HEK293 (cell line): ENCODE measurements at regions not wholly inside any gene's neighbourhood (a gene's known extent, or its start where the extent isn't known, plus 50 kb on each side); places are given as distances from the start of the nearest gene placed in this dataset.

ENCODE experiments used
- CTCF ChIA-PET: fragments of 350-600 bp; formaldehyde crosslinking; extraction: SDS; loops from one replicate; lab custom pipeline; 2021; ENCODE audit warnings: antibody characterized with exemption; lab: Yijun Ruan, JAX
- POLR2A ChIA-PET: fragments of 300-600 bp; formaldehyde crosslinking; extraction: SDS; loops from one replicate; lab custom pipeline; 2020; ENCODE audit warnings: antibody characterized with exemption, inconsistent platforms; lab: Yijun Ruan, JAX
- H3K27ac ChIP-seq: fragments of 200-500 bp; sonication (Bioruptor generic); 2 replicates; pipeline ENCODE4 v1.5.1; 2014; ENCODE audit warnings: low read depth, low read length, control low read depth, inconsistent platforms; ENCODE audit errors: extremely low read depth
- H3K36me3 ChIP-seq, 2 experiments: fragments of 200-500 bp in 1 of 2; sonication (Bioruptor generic) in 1 of 2; 1 replicate in 1 of 2; 2 replicates in 1 of 2; pipeline ENCODE4 v1.5.1; 2014 to 2017; ENCODE audit warnings: inconsistent platforms in 2 of 2, low read length in 2 of 2; ENCODE audit not compliant: control insufficient read depth in 2 of 2, insufficient read depth in 1 of 2
- H3K4me1 ChIP-seq: fragments of 200-500 bp; sonication (Bioruptor generic); 2 replicates; pipeline ENCODE4 v1.5.1; 2014; ENCODE audit warnings: mild to moderate bottlenecking, low read length, inconsistent platforms; ENCODE audit not compliant: control insufficient read depth, insufficient read depth
- H3K4me3 ChIP-seq: 2 replicates; pipeline ENCODE4 v1.5.1; 2011; ENCODE audit warnings: low read depth, mild to moderate bottlenecking, control low read depth, low read length, moderate library complexity
- H3K9me3 ChIP-seq: fragments of 200-500 bp; sonication (Bioruptor generic); 2 replicates; pipeline ENCODE4 v1.5.1; 2014; ENCODE audit warnings: low read depth, low read length, inconsistent platforms; ENCODE audit not compliant: control insufficient read depth, insufficient read depth
- EGR2 ChIP-seq: fragments of 450-650 bp; formaldehyde crosslinking; IDR thresholded peaks from 2 replicates; pipeline ENCODE4 v1.5.1; 2016; ENCODE audit warnings: low read depth, missing biosample characterization, missing genetic modification characterization
- HOXD13 ChIP-seq: sonication (generic); formaldehyde crosslinking; IDR thresholded peaks from 2 replicates; pipeline ENCODE4 v1.8.0; 2022; ENCODE audit warnings: missing genetic modification reagents, borderline replicate concordance
- KLF16 ChIP-seq: fragments of 450-650 bp; formaldehyde crosslinking; IDR thresholded peaks from 2 replicates; pipeline ENCODE4 v1.5.1; 2017; ENCODE audit warnings: missing biosample characterization, missing genetic modification characterization
- KLF7 ChIP-seq: fragments of 450-650 bp; formaldehyde crosslinking; IDR thresholded peaks from 2 replicates; pipeline ENCODE4 v1.5.1; 2016; ENCODE audit warnings: missing biosample characterization, missing genetic modification characterization, borderline replicate concordance
- OVOL3 ChIP-seq: fragments of 450-650 bp; formaldehyde crosslinking; IDR thresholded peaks from 2 replicates; pipeline ENCODE4 v1.5.1; 2016; ENCODE audit warnings: missing biosample characterization, missing genetic modification characterization
- ZBTB20 ChIP-seq: fragments of 450-650 bp; formaldehyde crosslinking; IDR thresholded peaks from 2 replicates; pipeline ENCODE4 v1.5.1; 2016; ENCODE audit warnings: missing biosample characterization, missing genetic modification characterization
- ZNF155 ChIP-seq: fragments of 450-650 bp; formaldehyde crosslinking; IDR thresholded peaks from 2 replicates; pipeline ENCODE4 v1.5.1; 2016; ENCODE audit warnings: missing biosample characterization, missing genetic modification characterization
- ZNF157 ChIP-seq: fragments of 450-650 bp; formaldehyde crosslinking; IDR thresholded peaks from 2 replicates; pipeline ENCODE4 v1.5.1; 2016; ENCODE audit warnings: missing biosample characterization, missing genetic modification characterization
- ZNF184 ChIP-seq: fragments of 450-650 bp; IDR thresholded peaks from 2 replicates; pipeline ENCODE4 v1.5.1; 2018; ENCODE audit warnings: missing biosample characterization, mild to moderate bottlenecking, missing genetic modification characterization
- ZNF514 ChIP-seq: fragments of 450-650 bp; formaldehyde crosslinking; IDR thresholded peaks from 2 replicates; pipeline ENCODE4 v1.5.1; 2016; ENCODE audit warnings: missing biosample characterization, missing genetic modification characterization
- ZNF530 ChIP-seq: fragments of 450-650 bp; formaldehyde crosslinking; IDR thresholded peaks from 2 replicates; pipeline ENCODE4 v1.5.1; 2016; ENCODE audit warnings: low read depth, missing biosample characterization, missing genetic modification characterization
- ZNF621 ChIP-seq: fragments of 450-650 bp; formaldehyde crosslinking; IDR thresholded peaks from 2 replicates; pipeline ENCODE4 v1.5.1; 2017; ENCODE audit warnings: missing biosample characterization, missing genetic modification characterization
- ZNF664 ChIP-seq: fragments of 450-650 bp; formaldehyde crosslinking; IDR thresholded peaks from 2 replicates; pipeline ENCODE4 v1.5.1; 2016; ENCODE audit warnings: missing biosample characterization, missing genetic modification characterization
- ZNF677 ChIP-seq: fragments of 450-650 bp; IDR thresholded peaks from 2 replicates; pipeline ENCODE4 v1.5.0; 2018; ENCODE audit warnings: missing biosample characterization, mild to moderate bottlenecking, missing genetic modification characterization, moderate library complexity
- ZNF777 ChIP-seq: fragments of 450-650 bp; formaldehyde crosslinking; IDR thresholded peaks from 2 replicates; pipeline ENCODE4 v1.5.1; 2017; ENCODE audit warnings: missing biosample characterization, missing genetic modification characterization, borderline replicate concordance
- TF ChIP-seq, protein P1 (sequence below): fragments of 450-650 bp; formaldehyde crosslinking; IDR thresholded peaks from 2 replicates; pipeline ENCODE4 v1.5.1; 2016; ENCODE audit warnings: missing biosample characterization, missing genetic modification characterization
- TF ChIP-seq, protein P2 (sequence below): fragments of 450-650 bp; formaldehyde crosslinking; IDR thresholded peaks from 2 replicates; pipeline ENCODE4 v1.5.1; 2016; ENCODE audit warnings: missing biosample characterization, missing genetic modification characterization
- TF ChIP-seq, protein P3 (sequence below): fragments of 450-650 bp; formaldehyde crosslinking; IDR thresholded peaks from 2 replicates; pipeline ENCODE4 v1.5.1; 2017; ENCODE audit warnings: missing biosample characterization, missing genetic modification characterization
- TF ChIP-seq, protein P4 (sequence below): fragments of 450-650 bp; formaldehyde crosslinking; IDR thresholded peaks from 2 replicates; pipeline ENCODE4 v1.5.1; 2016; ENCODE audit warnings: missing biosample characterization, missing genetic modification characterization, low read depth
- TF ChIP-seq, protein P5 (sequence below): fragments of 450-650 bp; formaldehyde crosslinking; IDR thresholded peaks from 2 replicates; pipeline ENCODE4 v1.5.1; 2017; ENCODE audit warnings: missing biosample characterization, missing genetic modification characterization
- TF ChIP-seq, protein P6 (sequence below): fragments of 450-650 bp; formaldehyde crosslinking; IDR thresholded peaks from 2 replicates; pipeline ENCODE4 v1.5.1; 2016; ENCODE audit warnings: missing biosample characterization, missing genetic modification characterization

DNA sequence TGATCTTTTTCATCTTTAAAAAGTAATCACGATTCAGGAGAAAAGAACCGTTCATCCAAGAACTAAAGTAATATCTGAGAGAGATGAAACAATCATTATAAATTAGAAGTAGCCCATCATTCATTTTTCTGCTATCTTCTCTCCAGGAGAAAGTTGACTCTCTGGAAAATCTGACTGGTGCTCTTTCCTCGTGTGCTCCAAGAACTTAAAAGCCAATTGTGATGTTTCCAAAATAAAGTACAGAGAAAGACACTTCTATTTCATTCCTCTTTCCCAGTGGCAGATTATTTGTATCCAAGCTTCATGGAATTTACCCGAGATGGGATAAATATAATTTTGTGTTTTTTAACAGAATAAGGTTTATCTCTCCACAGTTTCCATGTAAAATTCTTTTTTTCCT is 212.5 kb upstream of the NOCT start:
- H3K4me1 ChIP-seq: no peaks in the 10 kb centered on the region
- no peak overlapping the region for H3K27ac ChIP-seq
- no peak for TF ChIP-seq KLF7 (tag by site-specific recombination)
- no peak for TF ChIP-seq ZNF777 (tag by site-specific recombination)
- TF ChIP-seq ZNF155: no peak
- no peak for TF ChIP-seq HOXD13
- TF ChIP-seq, protein P1, sequence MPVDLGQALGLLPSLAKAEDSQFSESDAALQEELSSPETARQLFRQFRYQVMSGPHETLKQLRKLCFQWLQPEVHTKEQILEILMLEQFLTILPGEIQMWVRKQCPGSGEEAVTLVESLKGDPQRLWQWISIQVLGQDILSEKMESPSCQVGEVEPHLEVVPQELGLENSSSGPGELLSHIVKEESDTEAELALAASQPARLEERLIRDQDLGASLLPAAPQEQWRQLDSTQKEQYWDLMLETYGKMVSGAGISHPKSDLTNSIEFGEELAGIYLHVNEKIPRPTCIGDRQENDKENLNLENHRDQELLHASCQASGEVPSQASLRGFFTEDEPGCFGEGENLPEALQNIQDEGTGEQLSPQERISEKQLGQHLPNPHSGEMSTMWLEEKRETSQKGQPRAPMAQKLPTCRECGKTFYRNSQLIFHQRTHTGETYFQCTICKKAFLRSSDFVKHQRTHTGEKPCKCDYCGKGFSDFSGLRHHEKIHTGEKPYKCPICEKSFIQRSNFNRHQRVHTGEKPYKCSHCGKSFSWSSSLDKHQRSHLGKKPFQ (tag by site-specific recombination): no peak
- no peak for TF ChIP-seq ZNF157
- TF ChIP-seq ZNF621: no peak
- no peak for TF ChIP-seq EGR2
- TF ChIP-seq, protein P2, sequence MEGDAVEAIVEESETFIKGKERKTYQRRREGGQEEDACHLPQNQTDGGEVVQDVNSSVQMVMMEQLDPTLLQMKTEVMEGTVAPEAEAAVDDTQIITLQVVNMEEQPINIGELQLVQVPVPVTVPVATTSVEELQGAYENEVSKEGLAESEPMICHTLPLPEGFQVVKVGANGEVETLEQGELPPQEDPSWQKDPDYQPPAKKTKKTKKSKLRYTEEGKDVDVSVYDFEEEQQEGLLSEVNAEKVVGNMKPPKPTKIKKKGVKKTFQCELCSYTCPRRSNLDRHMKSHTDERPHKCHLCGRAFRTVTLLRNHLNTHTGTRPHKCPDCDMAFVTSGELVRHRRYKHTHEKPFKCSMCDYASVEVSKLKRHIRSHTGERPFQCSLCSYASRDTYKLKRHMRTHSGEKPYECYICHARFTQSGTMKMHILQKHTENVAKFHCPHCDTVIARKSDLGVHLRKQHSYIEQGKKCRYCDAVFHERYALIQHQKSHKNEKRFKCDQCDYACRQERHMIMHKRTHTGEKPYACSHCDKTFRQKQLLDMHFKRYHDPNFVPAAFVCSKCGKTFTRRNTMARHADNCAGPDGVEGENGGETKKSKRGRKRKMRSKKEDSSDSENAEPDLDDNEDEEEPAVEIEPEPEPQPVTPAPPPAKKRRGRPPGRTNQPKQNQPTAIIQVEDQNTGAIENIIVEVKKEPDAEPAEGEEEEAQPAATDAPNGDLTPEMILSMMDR (tag by site-specific recombination): no peak
- no peak for TF ChIP-seq ZNF530
- no peak overlapping the region for H3K4me3 ChIP-seq
- ChIA-PET CTCF (no interaction called here), POLR2A (no interaction called here)
- no peaks in the 10 kb centered on the region for H3K9me3 ChIP-seq
- H3K36me3 ChIP-seq: no peaks in the 10 kb centered on the region

DNA sequence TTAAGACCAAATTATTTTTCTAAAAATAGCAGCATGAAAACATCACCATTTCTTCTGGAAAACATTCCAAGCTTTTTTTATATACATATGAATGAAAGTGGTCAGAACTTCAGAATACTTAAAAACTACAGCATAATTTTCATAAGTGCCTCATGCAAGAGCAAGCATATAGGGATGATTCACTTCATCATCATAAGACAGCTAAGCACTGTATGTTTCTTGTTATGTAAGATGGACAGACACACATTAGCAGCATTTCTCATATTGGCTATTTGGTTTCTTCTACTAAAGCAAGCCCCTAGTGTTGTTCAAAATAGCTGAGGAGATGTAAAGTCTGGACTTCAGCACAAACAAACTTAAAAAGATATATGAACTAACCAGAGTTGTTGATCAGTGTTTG is 213.1 kb upstream of the NOCT start:
- TF ChIP-seq ZNF184 (tag by site-specific recombination) (no peak), ZNF677 (tag by site-specific recombination) (no peak), ZBTB20 (tag by site-specific recombination) (no peak), ZNF514 (tag by site-specific recombination) (no peak), OVOL3 (tag by site-specific recombination) (no peak)

DNA sequence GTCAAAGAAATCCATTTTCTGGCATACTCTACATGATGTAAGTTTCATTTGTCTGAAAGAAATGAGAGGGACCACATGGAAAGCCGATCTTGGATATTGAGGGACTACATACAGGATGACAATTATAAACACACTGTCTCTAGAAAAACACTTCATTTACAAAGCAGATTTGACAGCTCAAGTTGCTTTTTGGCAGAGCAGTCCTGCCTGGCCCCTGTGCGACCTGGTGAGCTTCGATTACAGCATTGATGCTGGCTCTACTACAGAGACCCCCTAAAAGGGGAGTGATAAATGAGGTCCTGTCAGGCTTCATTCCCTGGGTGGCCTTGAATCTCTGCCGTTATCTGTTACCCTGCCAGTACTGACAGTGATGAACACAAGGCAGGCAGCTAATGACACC is 215.2 kb upstream of the NOCT start:
- no peaks in the 10 kb centered on the region for H3K36me3 ChIP-seq
- CTCF ChIA-PET: no interaction called here
- TF ChIP-seq, protein P3, sequence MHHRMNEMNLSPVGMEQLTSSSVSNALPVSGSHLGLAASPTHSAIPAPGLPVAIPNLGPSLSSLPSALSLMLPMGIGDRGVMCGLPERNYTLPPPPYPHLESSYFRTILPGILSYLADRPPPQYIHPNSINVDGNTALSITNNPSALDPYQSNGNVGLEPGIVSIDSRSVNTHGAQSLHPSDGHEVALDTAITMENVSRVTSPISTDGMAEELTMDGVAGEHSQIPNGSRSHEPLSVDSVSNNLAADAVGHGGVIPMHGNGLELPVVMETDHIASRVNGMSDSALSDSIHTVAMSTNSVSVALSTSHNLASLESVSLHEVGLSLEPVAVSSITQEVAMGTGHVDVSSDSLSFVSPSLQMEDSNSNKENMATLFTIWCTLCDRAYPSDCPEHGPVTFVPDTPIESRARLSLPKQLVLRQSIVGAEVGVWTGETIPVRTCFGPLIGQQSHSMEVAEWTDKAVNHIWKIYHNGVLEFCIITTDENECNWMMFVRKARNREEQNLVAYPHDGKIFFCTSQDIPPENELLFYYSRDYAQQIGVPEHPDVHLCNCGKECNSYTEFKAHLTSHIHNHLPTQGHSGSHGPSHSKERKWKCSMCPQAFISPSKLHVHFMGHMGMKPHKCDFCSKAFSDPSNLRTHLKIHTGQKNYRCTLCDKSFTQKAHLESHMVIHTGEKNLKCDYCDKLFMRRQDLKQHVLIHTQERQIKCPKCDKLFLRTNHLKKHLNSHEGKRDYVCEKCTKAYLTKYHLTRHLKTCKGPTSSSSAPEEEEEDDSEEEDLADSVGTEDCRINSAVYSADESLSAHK (tag by site-specific recombination): no peak
- TF ChIP-seq, protein P4, sequence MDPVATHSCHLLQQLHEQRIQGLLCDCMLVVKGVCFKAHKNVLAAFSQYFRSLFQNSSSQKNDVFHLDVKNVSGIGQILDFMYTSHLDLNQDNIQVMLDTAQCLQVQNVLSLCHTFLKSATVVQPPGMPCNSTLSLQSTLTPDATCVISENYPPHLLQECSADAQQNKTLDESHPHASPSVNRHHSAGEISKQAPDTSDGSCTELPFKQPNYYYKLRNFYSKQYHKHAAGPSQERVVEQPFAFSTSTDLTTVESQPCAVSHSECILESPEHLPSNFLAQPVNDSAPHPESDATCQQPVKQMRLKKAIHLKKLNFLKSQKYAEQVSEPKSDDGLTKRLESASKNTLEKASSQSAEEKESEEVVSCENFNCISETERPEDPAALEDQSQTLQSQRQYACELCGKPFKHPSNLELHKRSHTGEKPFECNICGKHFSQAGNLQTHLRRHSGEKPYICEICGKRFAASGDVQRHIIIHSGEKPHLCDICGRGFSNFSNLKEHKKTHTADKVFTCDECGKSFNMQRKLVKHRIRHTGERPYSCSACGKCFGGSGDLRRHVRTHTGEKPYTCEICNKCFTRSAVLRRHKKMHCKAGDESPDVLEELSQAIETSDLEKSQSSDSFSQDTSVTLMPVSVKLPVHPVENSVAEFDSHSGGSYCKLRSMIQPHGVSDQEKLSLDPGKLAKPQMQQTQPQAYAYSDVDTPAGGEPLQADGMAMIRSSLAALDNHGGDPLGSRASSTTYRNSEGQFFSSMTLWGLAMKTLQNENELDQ: no peak
- TF ChIP-seq, protein P5, sequence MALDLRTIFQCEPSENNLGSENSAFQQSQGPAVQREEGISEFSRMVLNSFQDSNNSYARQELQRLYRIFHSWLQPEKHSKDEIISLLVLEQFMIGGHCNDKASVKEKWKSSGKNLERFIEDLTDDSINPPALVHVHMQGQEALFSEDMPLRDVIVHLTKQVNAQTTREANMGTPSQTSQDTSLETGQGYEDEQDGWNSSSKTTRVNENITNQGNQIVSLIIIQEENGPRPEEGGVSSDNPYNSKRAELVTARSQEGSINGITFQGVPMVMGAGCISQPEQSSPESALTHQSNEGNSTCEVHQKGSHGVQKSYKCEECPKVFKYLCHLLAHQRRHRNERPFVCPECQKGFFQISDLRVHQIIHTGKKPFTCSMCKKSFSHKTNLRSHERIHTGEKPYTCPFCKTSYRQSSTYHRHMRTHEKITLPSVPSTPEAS (tag by site-specific recombination): no peak
- no peak for TF ChIP-seq KLF16 (tag by site-specific recombination)
- TF ChIP-seq, protein P6, sequence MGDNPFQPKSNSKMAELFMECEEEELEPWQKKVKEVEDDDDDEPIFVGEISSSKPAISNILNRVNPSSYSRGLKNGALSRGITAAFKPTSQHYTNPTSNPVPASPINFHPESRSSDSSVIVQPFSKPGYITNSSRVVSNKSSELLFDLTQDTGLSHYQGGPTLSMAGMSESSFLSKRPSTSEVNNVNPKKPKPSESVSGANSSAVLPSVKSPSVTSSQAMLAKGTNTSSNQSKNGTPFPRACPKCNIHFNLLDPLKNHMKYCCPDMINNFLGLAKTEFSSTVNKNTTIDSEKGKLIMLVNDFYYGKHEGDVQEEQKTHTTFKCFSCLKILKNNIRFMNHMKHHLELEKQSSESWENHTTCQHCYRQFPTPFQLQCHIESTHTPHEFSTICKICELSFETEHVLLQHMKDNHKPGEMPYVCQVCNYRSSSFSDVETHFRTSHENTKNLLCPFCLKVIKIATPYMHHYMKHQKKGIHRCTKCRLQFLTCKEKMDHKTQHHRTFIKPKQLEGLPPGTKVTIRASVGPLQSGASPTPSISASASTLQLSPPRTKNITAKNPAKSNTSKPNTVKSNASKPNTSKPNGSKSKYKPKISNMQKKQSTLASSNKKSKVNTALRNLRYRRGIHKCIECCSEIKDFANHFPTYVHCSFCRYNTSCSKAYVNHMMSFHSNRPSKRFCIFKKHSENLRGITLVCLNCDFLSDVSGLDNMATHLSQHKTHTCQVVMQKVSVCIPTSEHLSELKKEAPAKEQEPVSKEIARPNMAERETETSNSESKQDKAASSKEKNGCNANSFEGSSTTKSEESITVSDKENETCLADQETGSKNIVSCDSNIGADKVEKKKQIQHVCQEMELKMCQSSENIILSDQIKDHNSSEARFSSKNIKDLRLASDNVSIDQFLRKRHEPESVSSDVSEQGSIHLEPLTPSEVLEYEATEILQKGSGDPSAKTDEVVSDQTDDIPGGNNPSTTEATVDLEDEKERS (tag by site-specific recombination): no peak
- no peak for TF ChIP-seq ZNF664 (tag by site-specific recombination)
- TF ChIP-seq ZNF677 (tag by site-specific recombination): no peak

More for the DNA sequence above, 213.1 kb upstream of the NOCT start:
- Histone ChIP-seq H3K27ac (no peak overlapping the region), H3K36me3 (no peaks in the 10 kb centered on the region), H3K4me1 (no peaks in the 10 kb centered on the region), H3K4me3 (no peak overlapping the region), H3K9me3 (no peaks in the 10 kb centered on the region)
- ChIA-PET POLR2A (no interaction called here), CTCF (interaction anchor here (0.6 kb wide), 1 partner anchor 708 kb away, joined by 3 read pairs; no protein-coding TSS in a partner anchor)

More for the DNA sequence above, 215.2 kb upstream of the NOCT start:
- Histone ChIP-seq H3K27ac (no peak overlapping the region), H3K4me1 (no peaks in the 10 kb centered on the region), H3K9me3 (no peaks in the 10 kb centered on the region), H3K4me3 (no peak overlapping the region)
- POLR2A ChIA-PET: no interaction called here
